ENCODE measurements at regions not wholly inside any gene's neighbourhood (a gene's known extent, or its start where the extent isn't known, plus 50 kb on each side); places are given as distances from the start of the nearest gene placed in this dataset.

DNA sequence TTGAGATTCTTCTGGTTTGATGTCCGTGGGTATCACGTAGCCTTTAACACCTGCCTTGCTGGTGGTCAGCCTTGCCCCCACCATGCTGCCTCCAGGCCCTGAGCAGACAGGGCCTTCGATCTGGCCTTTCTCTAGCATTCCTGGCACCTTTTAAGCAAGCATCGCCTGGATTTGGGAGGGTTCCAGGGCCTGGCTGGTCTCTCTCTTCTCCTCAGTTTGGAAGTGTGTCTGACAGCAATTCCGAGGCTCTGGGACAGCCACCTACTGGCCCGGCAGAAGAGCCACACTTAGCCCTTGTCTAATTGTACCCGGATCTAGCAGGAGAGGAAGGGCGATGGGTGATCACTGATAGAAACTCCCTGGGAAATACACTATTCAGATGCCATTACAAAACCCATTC is 441.3 kb upstream of the MKI67 start:
- Mint-ChIP-seq H3K27me3 (no peaks in the 10 kb centered on the region), H3K9me3 (peaks cover 7% of the 10 kb centered on the region), H3K4me3 (no peak overlapping the region), H3K36me3 (ENCODE audit: low read depth) (no peaks in the 10 kb centered on the region), H3K27ac (no peak overlapping the region), H3K4me1 (no peaks in the 10 kb centered on the region)
- no peak for ATAC-seq (replicated peaks)

DNA sequence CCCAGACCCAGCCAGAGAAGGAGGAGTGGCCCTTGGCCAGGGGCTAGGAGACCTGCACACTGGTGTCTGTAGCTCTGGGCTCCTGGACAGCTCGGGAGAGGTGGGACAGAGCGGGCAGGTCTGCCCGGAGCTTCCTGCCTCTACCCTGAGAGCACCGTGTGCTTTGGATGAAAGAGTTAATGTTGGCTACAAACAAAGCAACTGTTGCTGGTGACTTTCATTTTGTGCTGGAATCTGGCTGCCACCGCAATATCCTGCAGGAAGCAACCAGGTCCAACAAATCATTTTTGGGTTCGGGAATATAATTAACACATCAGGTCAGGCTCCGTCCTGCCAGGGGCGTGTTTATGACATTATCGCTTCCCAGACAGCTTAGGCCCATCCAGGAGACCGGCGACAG is 441.8 kb upstream of the MKI67 start:
- Mint-ChIP-seq H3K36me3 (ENCODE audit: low read depth) (no peaks in the 10 kb centered on the region), H3K4me3 (no peak overlapping the region), H3K4me1 (no peaks in the 10 kb centered on the region), H3K27me3 (no peaks in the 10 kb centered on the region), H3K27ac (no peak overlapping the region), H3K9me3 (peaks cover 7% of the 10 kb centered on the region)
- no peak for ATAC-seq (replicated peaks)

- no peak for ATAC-seq (replicated peaks)
- H3K27me3 Mint-ChIP-seq, result no peaks in the 10 kb centered on the region
- H3K9me3 Mint-ChIP-seq, result peaks cover 3% of the 10 kb centered on the region
- H3K27ac Mint-ChIP-seq, result no peak overlapping the region
- H3K4me3 Mint-ChIP-seq, result no peak overlapping the region
- H3K36me3 Mint-ChIP-seq (ENCODE audit: low read depth), result no peaks in the 10 kb centered on the region
- no peaks in the 10 kb centered on the region for H3K4me1 Mint-ChIP-seq
Measured at GRCh38 chr10:128568491-128568890, 442.3 kb upstream of the MKI67 start.

DNA sequence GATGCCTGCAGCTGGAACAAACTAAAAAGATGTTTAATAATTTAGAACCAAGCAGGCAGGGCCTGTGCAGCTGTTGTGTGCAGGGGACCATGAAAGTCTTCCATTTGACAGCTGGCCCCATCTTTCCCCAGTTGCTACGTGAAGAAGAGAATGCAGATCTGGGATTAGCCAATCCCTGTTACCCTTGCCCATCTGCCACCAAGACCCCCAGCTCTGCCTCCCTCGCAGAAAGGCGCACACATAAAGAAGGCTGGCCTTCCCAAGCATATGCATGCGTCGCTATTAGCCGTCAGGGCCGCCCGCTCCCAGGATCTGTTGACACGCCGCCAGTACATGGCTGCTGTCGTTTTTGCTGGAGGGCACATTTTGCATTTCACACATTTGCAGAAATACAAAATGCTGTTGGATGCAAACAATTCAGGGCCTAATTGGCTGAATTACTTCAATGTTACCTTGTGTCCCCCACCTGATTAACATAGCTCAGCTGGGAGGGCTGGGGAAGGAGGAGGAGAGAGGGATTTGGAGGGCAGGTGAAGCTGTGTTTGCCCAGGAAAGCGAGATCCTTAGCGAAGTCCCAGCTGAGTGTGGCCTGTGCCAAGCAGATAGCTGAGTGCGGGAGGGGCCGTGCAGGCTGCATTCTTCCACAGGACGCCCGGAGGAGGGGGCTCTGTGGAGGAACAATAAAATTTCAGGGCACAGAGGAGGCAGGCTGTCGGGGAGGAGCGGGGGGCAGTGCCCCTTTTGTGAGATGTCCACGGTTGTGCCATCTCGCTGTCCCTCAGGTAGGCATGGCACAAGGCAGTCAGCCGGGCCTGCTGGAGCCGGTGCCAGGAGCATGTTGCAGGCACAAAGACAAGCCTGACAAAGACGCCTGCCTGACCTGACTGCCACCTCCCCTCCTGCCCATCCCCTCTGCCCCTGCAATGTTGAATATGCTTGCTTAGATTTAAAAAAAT is 443.0 kb upstream of the MKI67 start:
- ATAC-seq (replicated peaks), result no peak
- Mint-ChIP-seq H3K27me3 (no peaks in the 10 kb centered on the region), H3K36me3 (ENCODE audit: low read depth) (no peaks in the 10 kb centered on the region), H3K27ac (no peak overlapping the region), H3K4me3 (no peak overlapping the region), H3K9me3 (no peaks in the 10 kb centered on the region), H3K4me1 (no peaks in the 10 kb centered on the region)

DNA sequence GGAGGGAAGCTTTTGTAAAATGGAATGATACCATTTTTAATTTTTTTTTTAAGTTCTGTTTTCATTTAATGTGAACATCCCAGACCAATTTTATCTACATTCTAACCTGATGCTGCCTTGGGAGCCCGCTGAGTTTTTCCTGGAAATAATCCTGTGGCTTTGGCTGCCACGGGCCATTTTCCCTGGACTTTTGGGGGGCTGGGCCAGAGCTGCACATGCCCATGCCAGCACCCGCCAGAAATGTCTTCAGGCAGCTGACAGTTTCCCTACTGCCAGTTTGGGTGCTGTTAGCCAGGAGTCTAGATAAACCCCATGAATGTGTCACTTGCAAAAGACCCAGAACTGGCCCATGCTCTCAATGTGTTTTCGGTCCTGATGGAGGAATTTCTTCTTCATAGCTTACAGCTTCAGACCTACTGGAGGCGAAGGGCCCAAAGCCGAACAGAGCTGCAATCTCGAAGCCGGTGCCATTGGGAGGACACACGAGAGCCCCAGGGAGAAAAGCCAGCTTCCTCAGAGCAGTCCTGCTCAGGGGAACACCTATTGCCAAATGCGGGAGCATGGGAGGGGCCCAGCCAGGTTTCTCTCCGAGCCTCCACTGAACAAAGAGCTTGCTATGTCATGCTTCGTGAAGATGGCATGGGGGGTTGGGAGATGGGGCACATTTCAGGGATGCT is 444.2 kb upstream of the MKI67 start:
- ATAC-seq (replicated peaks), result no peak
- no peaks in the 10 kb centered on the region for H3K9me3 Mint-ChIP-seq
- H3K27ac Mint-ChIP-seq, result no peak overlapping the region
- no peaks in the 10 kb centered on the region for H3K27me3 Mint-ChIP-seq
- H3K4me1 Mint-ChIP-seq, result no peaks in the 10 kb centered on the region
- no peak overlapping the region for H3K4me3 Mint-ChIP-seq
- no peaks in the 10 kb centered on the region for H3K36me3 Mint-ChIP-seq (ENCODE audit: low read depth)

DNA sequence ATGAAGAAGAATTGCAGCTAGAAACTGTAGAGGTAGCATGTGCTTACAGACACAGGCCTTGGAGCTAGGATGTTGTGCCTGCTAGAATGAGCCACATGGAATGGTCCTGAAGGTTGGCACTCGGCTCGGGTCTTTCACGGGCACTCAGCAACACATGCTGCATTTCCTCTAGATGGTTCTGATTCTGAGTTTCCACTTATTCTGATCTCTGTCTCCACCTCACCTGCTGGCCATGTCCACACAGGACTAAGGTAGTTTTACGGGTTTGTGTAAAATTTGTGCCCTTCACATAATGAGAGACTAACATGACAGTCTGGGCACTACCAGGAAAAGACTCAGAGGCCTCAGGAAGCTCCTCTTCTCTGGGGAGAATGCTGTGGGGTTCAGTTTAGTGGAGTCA is 444.8 kb upstream of the MKI67 start:
- H3K9me3 Mint-ChIP-seq, result no peaks in the 10 kb centered on the region
- no peak overlapping the region for H3K27ac Mint-ChIP-seq
- H3K36me3 Mint-ChIP-seq (ENCODE audit: low read depth), result no peaks in the 10 kb centered on the region
- ATAC-seq (replicated peaks), result no peak
- H3K4me1 Mint-ChIP-seq, result no peaks in the 10 kb centered on the region
- no peak overlapping the region for H3K4me3 Mint-ChIP-seq
- no peaks in the 10 kb centered on the region for H3K27me3 Mint-ChIP-seq

GRCh38 chr10:128571745-128572144 is 445.5 kb upstream of the MKI67 start:
- Mint-ChIP-seq H3K4me3 (no peak overlapping the region), H3K27ac (no peak overlapping the region), H3K27me3 (no peaks in the 10 kb centered on the region), H3K9me3 (no peaks in the 10 kb centered on the region), H3K36me3 (ENCODE audit: low read depth) (no peaks in the 10 kb centered on the region), H3K4me1 (no peaks in the 10 kb centered on the region)
- ATAC-seq (replicated peaks), result no peak

DNA sequence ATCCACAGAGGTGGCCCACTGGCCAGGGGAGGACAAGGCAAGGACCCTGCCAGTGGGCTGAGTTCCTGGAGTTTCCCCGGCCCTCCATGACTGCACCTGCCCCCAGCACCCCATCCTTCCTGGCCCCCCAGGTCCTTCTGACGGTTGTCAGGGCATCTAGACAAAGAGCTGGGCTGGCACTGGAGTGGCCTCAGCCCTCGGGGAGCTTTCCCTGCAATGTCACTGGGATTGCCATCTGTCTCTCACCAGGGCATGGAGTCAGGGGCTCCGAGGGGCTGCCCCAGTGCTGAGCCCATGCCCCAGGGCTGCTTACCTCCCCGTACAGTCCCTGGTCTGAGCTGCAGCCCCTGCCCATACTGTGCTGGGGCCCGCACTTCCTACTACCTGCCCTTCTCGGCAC is 446.5 kb upstream of the MKI67 start:
- no peak for ATAC-seq (replicated peaks)
- Mint-ChIP-seq H3K27me3 (no peaks in the 10 kb centered on the region), H3K36me3 (ENCODE audit: low read depth) (no peaks in the 10 kb centered on the region), H3K27ac (no peak overlapping the region), H3K4me1 (no peaks in the 10 kb centered on the region), H3K4me3 (no peak overlapping the region), H3K9me3 (no peaks in the 10 kb centered on the region)

GRCh38 chr10:128573281-128573845 is 447.1 kb upstream of the MKI67 start:
- Mint-ChIP-seq H3K9me3 (no peaks in the 10 kb centered on the region), H3K27ac (no peak overlapping the region), H3K36me3 (ENCODE audit: low read depth) (no peaks in the 10 kb centered on the region), H3K27me3 (no peaks in the 10 kb centered on the region), H3K4me3 (no peak overlapping the region), H3K4me1 (no peaks in the 10 kb centered on the region)
- no peak for ATAC-seq (replicated peaks)

GRCh38 chr10:128573986-128574385 is 447.8 kb upstream of the MKI67 start:
- Mint-ChIP-seq H3K27me3 (no peaks in the 10 kb centered on the region), H3K27ac (no peak overlapping the region), H3K4me3 (no peak overlapping the region), H3K36me3 (ENCODE audit: low read depth) (no peaks in the 10 kb centered on the region), H3K4me1 (no peaks in the 10 kb centered on the region), H3K9me3 (no peaks in the 10 kb centered on the region)
- no peak for ATAC-seq (replicated peaks)

GRCh38 chr10:128574581-128575210 is 448.5 kb upstream of the MKI67 start:
- Mint-ChIP-seq H3K4me1 (no peaks in the 10 kb centered on the region), H3K36me3 (ENCODE audit: low read depth) (no peaks in the 10 kb centered on the region), H3K4me3 (no peak overlapping the region), H3K27me3 (peaks cover under 1% of the 10 kb centered on the region), H3K27ac (no peak overlapping the region), H3K9me3 (no peaks in the 10 kb centered on the region)
- no peak for ATAC-seq (replicated peaks)

DNA sequence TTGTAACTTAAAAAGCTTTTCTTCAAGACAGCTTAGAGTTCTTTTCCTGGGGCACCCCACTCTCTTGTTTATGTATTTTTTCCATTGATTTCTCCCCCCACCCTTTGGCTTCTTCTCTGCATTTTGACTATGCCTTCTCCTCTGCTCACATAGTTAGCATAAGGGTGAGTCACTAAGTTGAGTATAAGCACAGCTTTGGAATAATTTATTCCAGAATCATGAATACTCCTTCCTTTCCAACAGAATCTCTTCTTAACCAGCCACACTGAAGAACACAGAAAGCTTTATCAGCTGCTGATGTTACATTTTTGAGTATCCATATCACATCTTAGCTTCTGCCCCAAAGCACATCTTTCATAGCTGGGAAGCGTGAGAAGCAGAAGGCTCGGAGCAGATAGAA is 449.5 kb upstream of the MKI67 start:
- H3K9me3 Mint-ChIP-seq, result no peaks in the 10 kb centered on the region
- no peak for ATAC-seq (replicated peaks)

GRCh38 chr10:128576336-128576735 is 450.1 kb upstream of the MKI67 start:
- Mint-ChIP-seq H3K27me3 (peaks cover 8% of the 10 kb centered on the region), H3K36me3 (ENCODE audit: low read depth) (no peaks in the 10 kb centered on the region), H3K9me3 (no peaks in the 10 kb centered on the region), H3K27ac (no peak overlapping the region), H3K4me1 (no peaks in the 10 kb centered on the region), H3K4me3 (no peak overlapping the region)
- ATAC-seq (replicated peaks), result no peak

More for the DNA sequence above, 449.5 kb upstream of the MKI67 start:
- Mint-ChIP-seq H3K27me3 (peaks cover 8% of the 10 kb centered on the region), H3K36me3 (ENCODE audit: low read depth) (no peaks in the 10 kb centered on the region), H3K4me3 (no peak overlapping the region), H3K27ac (no peak overlapping the region), H3K4me1 (no peaks in the 10 kb centered on the region)

GRCh38 chr10:128576943-128577670 is 450.9 kb upstream of the MKI67 start:
- Mint-ChIP-seq H3K36me3 (ENCODE audit: low read depth) (no peaks in the 10 kb centered on the region), H3K9me3 (no peaks in the 10 kb centered on the region), H3K4me3 (no peak overlapping the region), H3K4me1 (no peaks in the 10 kb centered on the region), H3K27me3 (peaks cover 8% of the 10 kb centered on the region), H3K27ac (no peak overlapping the region)
- no peak for ATAC-seq (replicated peaks)
